Parathyroid adenoma (tissue), 2 donors: ENCODE measurements at regions not wholly inside any gene's neighbourhood (a gene's known extent, or its start where the extent isn't known, plus 50 kb on each side); places are given as distances from the start of the nearest gene placed in this dataset.

Experiments used
- H2AFZ ChIP-seq: fragments of 300-600 bp; sonication (generic); one replicate; pipeline ENCODE4 v1.7.0; 2017; ENCODE audit warnings: antibody characterized with exemption, mild to moderate bottlenecking
- H3K27ac ChIP-seq: fragments of 300-600 bp; sonication (generic); one replicate; pipeline ENCODE4 v1.7.0; 2017
- H3K27me3 ChIP-seq: fragments of 300-600 bp; sonication (generic); one replicate; pipeline ENCODE4 v1.7.0; 2017; ENCODE audit warnings: low read length; ENCODE audit not compliant: control insufficient read depth, insufficient read depth
- H3K36me3 ChIP-seq: fragments of 300-600 bp; sonication (generic); one replicate; pipeline ENCODE4 v1.7.0; 2017; ENCODE audit warnings: low read length; ENCODE audit not compliant: control insufficient read depth, insufficient read depth
- H3K4me1 ChIP-seq: fragments of 300-600 bp; sonication (generic); one replicate; pipeline ENCODE4 v1.7.0; 2017; ENCODE audit warnings: control low read depth
- H3K4me2 ChIP-seq: fragments of 300-600 bp; sonication (generic); one replicate; pipeline ENCODE4 v1.7.0; 2017; ENCODE audit warnings: low read length
- H3K4me3 ChIP-seq: fragments of 300-600 bp; sonication (generic); one replicate; pipeline ENCODE4 v1.7.0; 2017; ENCODE audit warnings: low read depth, low read length
- H3K79me2 ChIP-seq: fragments of 300-600 bp; sonication (generic); one replicate; pipeline ENCODE4 v1.7.0; 2017; ENCODE audit warnings: control low read depth
- H3K9ac ChIP-seq: fragments of 300-600 bp; sonication (generic); one replicate; pipeline ENCODE4 v1.7.0; 2017; ENCODE audit warnings: mild to moderate bottlenecking
- H3K9me3 ChIP-seq: fragments of 300-600 bp; sonication (generic); one replicate; pipeline ENCODE4 v1.7.0; 2017; ENCODE audit warnings: low read length; ENCODE audit not compliant: control insufficient read depth
- CTCF ChIP-seq: fragments of 300-600 bp; sonication (generic); IDR thresholded peaks from one replicate; pipeline ENCODE4 v1.7.0; 2017; ENCODE audit warnings: antibody characterized with exemption, mild to moderate bottlenecking
- donor health status: primary hyperparathyroidism.

DNA sequence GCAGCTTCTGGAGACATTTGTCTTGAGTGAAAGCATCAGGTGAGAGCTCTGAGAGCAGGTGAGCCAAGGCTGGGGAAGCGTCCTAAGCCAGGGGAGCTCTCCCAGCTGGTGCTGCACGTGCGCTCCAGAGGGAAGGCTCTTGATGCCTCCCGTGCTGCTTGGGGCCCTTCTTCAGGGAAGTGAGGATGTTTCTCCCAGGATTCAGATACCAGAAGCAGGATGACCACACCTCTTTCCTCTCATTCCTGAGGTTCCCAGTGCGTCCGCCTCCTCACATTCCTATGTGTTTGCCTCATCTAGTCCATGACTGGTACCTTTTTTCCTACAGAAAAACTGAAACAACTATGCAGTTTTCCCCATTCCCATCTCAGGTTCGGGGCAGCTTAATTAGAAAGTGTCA is 231.0 kb upstream of the IRS2 start:
- no peak overlapping the region for H3K4me2 ChIP-seq
- H3K9ac ChIP-seq = no peak overlapping the region
- no peak overlapping the region for H3K27ac ChIP-seq
- TF ChIP-seq CTCF = no peak
- no peaks in the 10 kb centered on the region for H3K79me2 ChIP-seq
- H3K27me3 ChIP-seq = no peaks in the 10 kb centered on the region
- H3K36me3 ChIP-seq = no peaks in the 10 kb centered on the region
- no peak overlapping the region for H2AFZ ChIP-seq
- H3K4me1 ChIP-seq = no peaks in the 10 kb centered on the region
- no peaks in the 10 kb centered on the region for H3K9me3 ChIP-seq
- no peak overlapping the region for H3K4me3 ChIP-seq

DNA sequence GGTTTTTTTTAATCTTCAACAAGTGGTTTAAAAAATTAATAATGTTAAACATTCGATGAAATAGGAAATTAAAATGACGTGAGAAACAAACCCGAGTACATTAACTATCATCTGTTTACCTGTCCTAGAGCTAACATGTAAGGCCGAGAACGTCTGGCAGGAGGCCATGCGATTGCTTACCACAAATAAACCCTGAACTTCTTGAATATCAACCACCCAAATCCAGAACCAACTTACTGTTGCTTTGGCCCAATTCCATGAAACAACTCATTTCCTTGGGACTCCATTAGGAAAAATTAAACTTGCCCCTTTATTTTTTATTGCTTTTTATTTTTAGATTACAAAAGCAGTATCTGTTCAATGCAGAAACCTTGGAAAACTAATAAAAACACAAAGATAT is 228.9 kb upstream of the IRS2 start:
- Histone ChIP-seq H3K27me3 (no peaks in the 10 kb centered on the region), H3K36me3 (no peaks in the 10 kb centered on the region), H3K27ac (no peak overlapping the region), H3K79me2 (no peaks in the 10 kb centered on the region), H2AFZ (no peak overlapping the region), H3K9ac (no peak overlapping the region), H3K4me3 (no peak overlapping the region), H3K4me2 (no peak overlapping the region), H3K4me1 (no peaks in the 10 kb centered on the region), H3K9me3 (no peaks in the 10 kb centered on the region)
- no peak for TF ChIP-seq CTCF

- no peaks in the 10 kb centered on the region for H3K36me3 ChIP-seq
- H3K4me3 ChIP-seq = no peak overlapping the region
- TF ChIP-seq CTCF = no peak
- no peak overlapping the region for H3K9ac ChIP-seq
- no peak overlapping the region for H3K4me2 ChIP-seq
- H3K4me1 ChIP-seq = no peaks in the 10 kb centered on the region
- no peaks in the 10 kb centered on the region for H3K27me3 ChIP-seq
- no peaks in the 10 kb centered on the region for H3K79me2 ChIP-seq
- H3K9me3 ChIP-seq = no peaks in the 10 kb centered on the region
- no peak overlapping the region for H2AFZ ChIP-seq
- no peak overlapping the region for H3K27ac ChIP-seq
Observed at GRCh38 chr13:110014719-110015118, 228.3 kb upstream of the IRS2 start.

- H3K9ac ChIP-seq = no peak overlapping the region
- no peaks in the 10 kb centered on the region for H3K9me3 ChIP-seq
- H3K79me2 ChIP-seq = no peaks in the 10 kb centered on the region
- no peak overlapping the region for H3K4me2 ChIP-seq
- no peak overlapping the region for H3K4me3 ChIP-seq
- H2AFZ ChIP-seq = no peak overlapping the region
- H3K4me1 ChIP-seq = no peaks in the 10 kb centered on the region
- TF ChIP-seq CTCF = no peak
- H3K27ac ChIP-seq = no peak overlapping the region
- H3K36me3 ChIP-seq = no peaks in the 10 kb centered on the region
- no peaks in the 10 kb centered on the region for H3K27me3 ChIP-seq
Observed at GRCh38 chr13:110012102-110012739, 225.8 kb upstream of the IRS2 start.

GRCh38 chr13:110010404-110011138 is 224.2 kb upstream of the IRS2 start:
- no peak overlapping the region for H3K9ac ChIP-seq
- no peak overlapping the region for H3K4me3 ChIP-seq
- H3K79me2 ChIP-seq = no peaks in the 10 kb centered on the region
- no peak overlapping the region for H3K27ac ChIP-seq
- TF ChIP-seq CTCF = no peak
- no peaks in the 10 kb centered on the region for H3K27me3 ChIP-seq
- no peak overlapping the region for H3K4me2 ChIP-seq
- no peaks in the 10 kb centered on the region for H3K9me3 ChIP-seq
- no peak overlapping the region for H2AFZ ChIP-seq
- H3K36me3 ChIP-seq = no peaks in the 10 kb centered on the region
- H3K4me1 ChIP-seq = no peaks in the 10 kb centered on the region
